Trophoblast cell (in vitro differentiated cells and primary cell): ENCODE measurements at regions not wholly inside any gene's neighbourhood (a gene's known extent, or its start where the extent isn't known, plus 50 kb on each side); places are given as distances from the start of the nearest gene placed in this dataset.
"Not testable (repeated sequence)": the region's sequence is repeated elsewhere in the genome, so short reads cannot be mapped to it uniquely, and the experiment has no call there.

ENCODE experiments used
- DNase-seq, 2 donors: peaks; one replicate each; pipeline ENCODE4 v3.0.0-alpha.2; 2016
- H2AFZ ChIP-seq: 2 replicates; pipeline ENCODE4 v1.6.1; 2013; ENCODE audit warnings: low read length, moderate library complexity, mild to moderate bottlenecking; ENCODE audit not compliant: insufficient read depth, poor library complexity
- H2AK5ac ChIP-seq: 2 replicates; pipeline ENCODE4 v1.6.1; 2013; ENCODE audit warnings: mild to moderate bottlenecking, low read length
- H2BK120ac ChIP-seq: 2 replicates; pipeline ENCODE4 v1.6.1; 2013; ENCODE audit warnings: low read length, mild to moderate bottlenecking, moderate library complexity; ENCODE audit not compliant: insufficient read depth, poor library complexity
- H2BK12ac ChIP-seq: 2 replicates; pipeline ENCODE4 v1.6.1; 2013; ENCODE audit warnings: mild to moderate bottlenecking, low read length, moderate library complexity
- H2BK5ac ChIP-seq: 2 replicates; pipeline ENCODE4 v1.6.1; 2013; ENCODE audit warnings: low read length, low read depth, moderate library complexity, mild to moderate bottlenecking; ENCODE audit not compliant: poor library complexity
- H3K14ac ChIP-seq: 2 replicates; pipeline ENCODE4 v1.6.1; 2013; ENCODE audit warnings: mild to moderate bottlenecking, low read length
- H3K18ac ChIP-seq: 2 replicates; pipeline ENCODE4 v1.6.1; 2013; ENCODE audit warnings: mild to moderate bottlenecking, low read length
- H3K23ac ChIP-seq: 2 replicates; pipeline ENCODE4 v1.6.1; 2013; ENCODE audit warnings: low read length
- H3K27ac ChIP-seq: 2 replicates; pipeline ENCODE4 v1.5.1; 2013; ENCODE audit warnings: low read depth, mild to moderate bottlenecking, inconsistent platforms, low read length, moderate library complexity
- H3K27me3 ChIP-seq: 2 replicates; pipeline ENCODE4 v1.6.1; 2013; ENCODE audit warnings: inconsistent platforms, mild to moderate bottlenecking, low read length, moderate library complexity; ENCODE audit not compliant: insufficient read depth
- H3K36me3 ChIP-seq, 2 experiments: 1 replicate in 1 of 2; 2 replicates in 1 of 2; pipeline ENCODE4 v1.6.1; 2013; ENCODE audit warnings: low read length in 2 of 2, mild to moderate bottlenecking in 2 of 2, moderate library complexity in 1 of 2; ENCODE audit not compliant: insufficient read depth in 2 of 2, control insufficient read depth in 1 of 2
- H3K4ac ChIP-seq: 2 replicates; pipeline ENCODE4 v1.6.1; 2013; ENCODE audit warnings: low read depth, mild to moderate bottlenecking, low read length, moderate library complexity
- H3K4me1 ChIP-seq, 2 experiments: 1 replicate in 1 of 2; 2 replicates in 1 of 2; pipeline ENCODE4 v1.6.1; 2013; ENCODE audit warnings: low read length in 2 of 2, mild to moderate bottlenecking in 2 of 2, moderate library complexity in 1 of 2; ENCODE audit not compliant: insufficient read depth in 2 of 2, control insufficient read depth in 1 of 2
- H3K4me2 ChIP-seq: 2 replicates; pipeline ENCODE4 v1.6.1; 2013; ENCODE audit warnings: inconsistent platforms, mild to moderate bottlenecking, low read length, moderate library complexity
- H3K4me3 ChIP-seq: 2 replicates; pipeline ENCODE4 v1.5.1; 2013; ENCODE audit warnings: mild to moderate bottlenecking, low read depth, low read length, inconsistent platforms
- H3K79me1 ChIP-seq: one replicate; pipeline ENCODE4 v1.6.1; 2013; ENCODE audit warnings: low read length
- H3K79me2 ChIP-seq: 2 replicates; pipeline ENCODE4 v1.6.1; 2013; ENCODE audit warnings: low read length, mild to moderate bottlenecking; ENCODE audit not compliant: control insufficient read depth, insufficient read depth, poor library complexity
- H3K9ac ChIP-seq: 2 replicates; pipeline ENCODE4 v1.6.1; 2013; ENCODE audit warnings: mild to moderate bottlenecking, low read length
- H3K9me3 ChIP-seq: 2 replicates; pipeline ENCODE4 v1.6.1; 2013; ENCODE audit warnings: low read depth, mild to moderate bottlenecking, control low read depth, inconsistent platforms, low read length; ENCODE audit not compliant: insufficient read depth
- H4K12ac ChIP-seq: 2 replicates; pipeline ENCODE4 v1.6.1; 2013; ENCODE audit warnings: low read depth, mild to moderate bottlenecking, low read length, moderate library complexity
- H4K8ac ChIP-seq: 2 replicates; pipeline ENCODE4 v1.6.1; 2013; ENCODE audit warnings: low read depth, mild to moderate bottlenecking, low read length, moderate library complexity
- H4K91ac ChIP-seq: one replicate; pipeline ENCODE4 v1.6.1; 2013; ENCODE audit warnings: low read depth, mild to moderate bottlenecking, low read length, moderate library complexity
- WGBS: extraction: QIAGEN DNeasy Blood & Tissue Kit; methylation state at CpG from one replicate; pipeline ENCODE4 v1.1.7; 2013; ENCODE audit warnings: missing lambda C conversion rate; ENCODE audit not compliant: insufficient read length, insufficient coverage; ENCODE audit errors: extremely low coverage; 5-methylcytosine and 5-hydroxymethylcytosine counted together

- H3K14ac ChIP-seq, H3K4me3 ChIP-seq, H3K79me1 ChIP-seq, H3K4me1 ChIP-seq, H3K27ac ChIP-seq, H3K9ac ChIP-seq, H3K27me3 ChIP-seq, H2BK12ac ChIP-seq, H4K12ac ChIP-seq, H2AFZ ChIP-seq, H3K4ac ChIP-seq, H4K91ac ChIP-seq, H2BK120ac ChIP-seq, DNase-seq, H4K8ac ChIP-seq, H2BK5ac ChIP-seq, H3K4me2 ChIP-seq, H2AK5ac ChIP-seq, H3K23ac ChIP-seq, H3K36me3 ChIP-seq, H3K9me3 ChIP-seq, H3K18ac ChIP-seq, H3K79me2 ChIP-seq: not testable (repeated sequence)
- WGBS, result no CpG with 5 or more reads among the region's 1 CpG
Measured at GRCh38 chrX:5289949-5290348, 938.7 kb downstream of the NLGN4X start.

- Histone ChIP-seq H2BK5ac (no peak overlapping the region), H3K9ac (no peak overlapping the region), H4K8ac (no peak overlapping the region), H2BK120ac (no peak overlapping the region), H2AFZ (no peak overlapping the region), H2AK5ac (no peak overlapping the region), H3K4me3 (no peak overlapping the region), H4K91ac (no peak overlapping the region), H3K27me3 (no peaks in the 10 kb centered on the region), H3K36me3 (no peaks in the 10 kb centered on the region), H3K9me3 (no peaks in the 10 kb centered on the region), H4K12ac (no peak overlapping the region), H3K23ac (no peak overlapping the region), H2BK12ac (no peak overlapping the region), H3K4me1 (no peaks in the 10 kb centered on the region), H3K79me1 (no peaks in the 10 kb centered on the region), H3K79me2 (no peaks in the 10 kb centered on the region), H3K18ac (no peak overlapping the region), H3K4ac (no peak overlapping the region), H3K14ac (no peak overlapping the region), H3K27ac (no peak overlapping the region), H3K4me2 (no peak overlapping the region)
- no CpG with 5 or more reads among the region's 2 CpGs for WGBS
- DNase-seq, result no peak
Measured at GRCh38 chrX:5278908-5279307, 949.8 kb downstream of the NLGN4X start.

GRCh38 chrX:5265324-5265850, 963.3 kb downstream of the NLGN4X start:
- H2BK120ac ChIP-seq, result no peak overlapping the region
- H4K8ac ChIP-seq, result no peak overlapping the region
- H3K23ac ChIP-seq, result no peak overlapping the region
- no peak overlapping the region for H3K14ac ChIP-seq
- no peak overlapping the region for H2BK5ac ChIP-seq
- DNase-seq, result no peak
- no peak overlapping the region for H3K4me3 ChIP-seq
- H4K12ac ChIP-seq, result no peak overlapping the region
- H3K79me1 ChIP-seq, result no peaks in the 10 kb centered on the region
- H3K18ac ChIP-seq, result no peak overlapping the region
- WGBS, result no CpG with 5 or more reads among the region's 3 CpGs
- H2AFZ ChIP-seq, result no peak overlapping the region
- H2BK12ac ChIP-seq, result no peak overlapping the region
- no peak overlapping the region for H3K4me2 ChIP-seq
- no peaks in the 10 kb centered on the region for H3K79me2 ChIP-seq
- no peak overlapping the region for H4K91ac ChIP-seq
- H2AK5ac ChIP-seq, result no peak overlapping the region
- no peaks in the 10 kb centered on the region for H3K27me3 ChIP-seq
- H3K9me3 ChIP-seq, result no peaks in the 10 kb centered on the region
- H3K36me3 ChIP-seq, result no peaks in the 10 kb centered on the region
- no peaks in the 10 kb centered on the region for H3K4me1 ChIP-seq
- H3K27ac ChIP-seq, result no peak overlapping the region
- no peak overlapping the region for H3K4ac ChIP-seq
- H3K9ac ChIP-seq, result no peak overlapping the region

GRCh38 chrX:5250106-5250505, 978.6 kb downstream of the NLGN4X start:
- Histone ChIP-seq H3K18ac (no peak overlapping the region), H4K91ac (no peak overlapping the region), H3K79me1 (no peaks in the 10 kb centered on the region), H3K79me2 (no peaks in the 10 kb centered on the region), H2AFZ (no peak overlapping the region), H3K14ac (no peak overlapping the region), H3K23ac (no peak overlapping the region), H2BK12ac (no peak overlapping the region), H2AK5ac (no peak overlapping the region), H3K9ac (no peak overlapping the region), H3K4me2 (no peak overlapping the region), H3K4me1 (no peaks in the 10 kb centered on the region), H4K12ac (no peak overlapping the region), H3K27me3 (no peaks in the 10 kb centered on the region), H3K9me3 (no peaks in the 10 kb centered on the region), H2BK5ac (no peak overlapping the region), H2BK120ac (no peak overlapping the region), H4K8ac (no peak overlapping the region), H3K4me3 (no peak overlapping the region), H3K27ac (no peak overlapping the region), H3K4ac (no peak overlapping the region), H3K36me3 (no peaks in the 10 kb centered on the region)
- DNase-seq, result no peak
- WGBS, result no CpG with 5 or more reads among the region's 5 CpGs
